Tibial artery (tissue), 4 donors: ENCODE measurements at regions not wholly inside any gene's neighbourhood (a gene's known extent, or its start where the extent isn't known, plus 50 kb on each side); places are given as distances from the start of the nearest gene placed in this dataset.

Experiments
- DNase-seq, 2 donors: peaks; one replicate each; pipeline ENCODE4 v3.0.0-alpha.2; 2019
- H3K27ac ChIP-seq, 2 donors: fragments of 200-600 bp; sonication (generic) in 1 of 2; 1 replicate in 1 of 2; 2 replicates in 1 of 2; pipeline ENCODE4 v1.5.1; 2018 to 2019; ENCODE audit warnings: mild to moderate bottlenecking in 1 of 2
- H3K27me3 ChIP-seq, 2 donors: fragments of 200-600 bp; sonication (generic) in 1 of 2; one replicate each; pipeline versions ENCODE4 v1.5.1 to v1.6.0; 2016 to 2019
- H3K36me3 ChIP-seq, 3 donors: fragments of 200-600 bp; sonication (generic) in 2 of 3; one replicate each; pipeline ENCODE4 v1.5.1; 2016 to 2019; ENCODE audit warnings: mild to moderate bottlenecking in 2 of 3
- H3K4me1 ChIP-seq, 4 donors: fragments of 200-600 bp; sonication (generic) in 2 of 4; 1 replicate in 3 of 4; 2 replicates in 1 of 4; pipeline ENCODE4 v1.5.1; 2016 to 2019
- H3K4me3 ChIP-seq, 2 donors: fragments of 200-600 bp; sonication (generic) in 1 of 2; 1 replicate in 1 of 2; 2 replicates in 1 of 2; pipeline ENCODE4 v1.5.1; 2018 to 2019; ENCODE audit warnings: mild to moderate bottlenecking in 2 of 2
- H3K9me3 ChIP-seq, 3 donors: fragments of 200-600 bp; sonication (generic) in 1 of 3; one replicate each; pipeline ENCODE4 v1.5.1; 2016 to 2019
- CTCF ChIP-seq, 2 experiments: fragments of 200-600 bp in 1 of 2; fragments of 450-650 bp in 1 of 2; IDR thresholded peaks; one replicate each; pipeline ENCODE4 v1.5.1; 2017 to 2019; ENCODE audit warnings: antibody characterized with exemption in 2 of 2, mild to moderate bottlenecking in 1 of 2, moderate library complexity in 1 of 2
- intact Hi-C: fragments of 100-400 bp; cut with DNase I; formaldehyde crosslinking; loops from one replicate; pipeline ENCODE4 v1.15.0; 2023; ENCODE audit warnings: low total_unique reads

- TF ChIP-seq CTCF (IDR thresholded peaks at IDR 0.05), result no peak
- no peak overlapping the region for H3K4me3 ChIP-seq
- intact Hi-C loops, result no loop called here
- H3K27ac ChIP-seq, result no peak overlapping the region
- H3K36me3 ChIP-seq, result no peaks in the 10 kb centered on the region
- peaks cover 0 to 14% (median 7%) of the 10 kb centered on the region in 3 donors for H3K9me3 ChIP-seq
- no peak for DNase-seq
- no peaks in the 10 kb centered on the region for H3K4me1 ChIP-seq
- H3K27me3 ChIP-seq, result peaks cover 0 to 4% of the 10 kb centered on the region in 2 donors
These were observed 99.9 kb upstream of the NCAM1 start for GRCh38 chr11:112861356-112861755.

- no peak for TF ChIP-seq CTCF (IDR thresholded peaks at IDR 0.05)
- no peak for DNase-seq
- H3K27me3 ChIP-seq, result peaks cover 0 to 4% of the 10 kb centered on the region in 2 donors
- H3K27ac ChIP-seq, result no peak overlapping the region
- no peak overlapping the region for H3K4me3 ChIP-seq
- intact Hi-C loops, result no loop called here
- H3K36me3 ChIP-seq, result no peaks in the 10 kb centered on the region
- peaks cover 0 to 14% (median 7%) of the 10 kb centered on the region in 3 donors for H3K9me3 ChIP-seq
- no peaks in the 10 kb centered on the region for H3K4me1 ChIP-seq
These were observed 97.9 kb upstream of the NCAM1 start for GRCh38 chr11:112863305-112863704.

- Histone ChIP-seq H3K9me3 (peaks cover 0 to 14% (median 7%) of the 10 kb centered on the region in 3 donors), H3K27ac (no peak overlapping the region), H3K4me1 (no peaks in the 10 kb centered on the region), H3K4me3 (no peak overlapping the region), H3K36me3 (no peaks in the 10 kb centered on the region), H3K27me3 (peaks cover 0 to 4% of the 10 kb centered on the region in 2 donors)
- no peak for DNase-seq
- no peak for TF ChIP-seq CTCF (IDR thresholded peaks at IDR 0.05)
- intact Hi-C loops, result no loop called here
These were observed 96.5 kb upstream of the NCAM1 start for GRCh38 chr11:112864672-112865071.

- no peak for TF ChIP-seq CTCF (IDR thresholded peaks at IDR 0.05)
- Histone ChIP-seq H3K4me1 (no peaks in the 10 kb centered on the region), H3K9me3 (no peaks in the 10 kb centered on the region), H3K27me3 (peaks cover 0 to 26% of the 10 kb centered on the region in 2 donors), H3K36me3 (no peaks in the 10 kb centered on the region), H3K27ac (no peak overlapping the region), H3K4me3 (no peak overlapping the region)
- intact Hi-C loops, result no loop called here
- DNase-seq, result no peak
These were observed 89.2 kb upstream of the NCAM1 start for GRCh38 chr11:112871909-112872500.

GRCh38 chr11:112874980-112875379 lies 86.2 kb upstream of the NCAM1 start:
- Histone ChIP-seq H3K27me3 (peaks cover 0 to 26% of the 10 kb centered on the region in 2 donors), H3K36me3 (no peaks in the 10 kb centered on the region), H3K4me1 (no peaks in the 10 kb centered on the region), H3K27ac (no peak overlapping the region), H3K9me3 (no peaks in the 10 kb centered on the region), H3K4me3 (no peak overlapping the region)
- no peak for TF ChIP-seq CTCF (IDR thresholded peaks at IDR 0.05)
- DNase-seq, result no peak
- intact Hi-C loops, result no loop called here

GRCh38 chr11:112877581-112877980 lies 83.6 kb upstream of the NCAM1 start:
- Histone ChIP-seq H3K4me3 (no peak overlapping the region), H3K27me3 (peaks cover 0 to 13% of the 10 kb centered on the region in 2 donors), H3K36me3 (no peaks in the 10 kb centered on the region), H3K27ac (no peak overlapping the region), H3K9me3 (no peaks in the 10 kb centered on the region), H3K4me1 (peaks cover 0 to 10% (median 6%) of the 10 kb centered on the region in 4 donors)
- no peak for TF ChIP-seq CTCF (IDR thresholded peaks at IDR 0.05)
- DNase-seq, result no peak
- intact Hi-C loops, result no loop called here
